ENCODE measurements at regions not wholly inside any gene's neighbourhood (a gene's known extent, or its start where the extent isn't known, plus 50 kb on each side); places are given as distances from the start of the nearest gene placed in this dataset.

DNA sequence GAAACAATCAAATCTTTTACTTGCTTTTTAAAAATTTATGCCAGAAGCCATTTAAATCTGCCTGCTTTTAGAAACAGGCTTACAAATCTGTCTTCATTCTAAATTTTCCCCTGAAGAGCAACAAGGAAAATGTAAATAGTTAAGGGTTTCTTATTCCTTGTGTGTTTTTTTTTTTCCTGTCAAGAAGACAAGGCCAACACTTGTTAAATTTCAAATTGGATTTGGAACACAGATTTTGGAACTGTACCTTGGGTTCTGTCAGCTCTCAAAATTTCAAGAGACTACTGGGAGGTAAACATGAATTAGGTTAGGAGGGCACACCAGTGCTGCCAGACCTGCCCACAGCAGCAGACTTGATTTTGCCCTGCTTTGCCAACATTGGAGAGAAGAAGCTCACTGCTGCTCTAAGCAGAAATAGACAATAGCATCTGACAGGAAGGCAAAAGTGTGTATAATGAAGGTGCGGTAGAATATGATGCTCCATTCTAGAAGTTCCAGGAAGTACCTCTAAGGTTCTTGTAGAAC, 121.7 kb downstream of the NHLRC3 start:
- DNase-seq (ENCODE audit: low read depth in 2 of 2): no peak

DNA sequence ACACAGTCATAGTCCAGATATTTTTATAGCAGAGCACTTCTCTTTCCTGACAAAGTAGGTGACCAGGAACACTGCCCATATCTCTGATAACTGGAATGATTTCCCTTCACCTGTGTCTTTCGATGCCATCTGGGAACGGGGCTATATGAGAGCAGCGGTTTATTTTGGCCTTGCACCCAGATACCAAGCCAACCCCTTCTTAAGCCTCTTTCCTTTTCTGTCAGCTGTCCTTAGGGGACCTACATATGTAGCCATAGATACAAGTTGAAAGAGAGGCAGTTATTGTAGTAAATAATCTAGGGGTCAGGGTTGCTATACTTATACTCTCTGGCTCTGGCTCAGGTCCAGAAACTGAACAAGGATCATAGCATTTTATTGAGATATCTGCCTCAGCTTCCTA, 128.8 kb downstream of the NHLRC3 start:
- DNase-seq (ENCODE audit: low read depth in 2 of 2): no peak

DNA sequence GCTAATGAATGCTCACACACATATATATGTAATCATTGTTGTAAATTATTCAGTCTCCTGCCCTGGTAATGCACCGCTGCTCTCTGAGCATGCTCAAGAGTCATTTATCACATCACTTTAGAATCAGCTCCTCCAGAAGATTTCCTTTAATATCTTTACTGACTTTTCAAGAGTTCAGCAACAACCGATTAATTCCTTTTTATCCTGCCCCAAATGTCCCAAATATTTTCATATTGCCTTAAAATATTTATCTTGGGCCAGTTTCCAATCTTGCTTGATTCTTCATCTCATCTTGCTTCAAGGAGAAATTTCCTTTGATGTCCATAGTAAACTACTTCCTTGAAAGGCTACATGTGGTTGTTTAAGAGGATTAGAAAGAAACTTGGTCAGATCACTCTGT, 132.5 kb downstream of the NHLRC3 start:
- no peak for DNase-seq (ENCODE audit: low read depth in 2 of 2)

DNA sequence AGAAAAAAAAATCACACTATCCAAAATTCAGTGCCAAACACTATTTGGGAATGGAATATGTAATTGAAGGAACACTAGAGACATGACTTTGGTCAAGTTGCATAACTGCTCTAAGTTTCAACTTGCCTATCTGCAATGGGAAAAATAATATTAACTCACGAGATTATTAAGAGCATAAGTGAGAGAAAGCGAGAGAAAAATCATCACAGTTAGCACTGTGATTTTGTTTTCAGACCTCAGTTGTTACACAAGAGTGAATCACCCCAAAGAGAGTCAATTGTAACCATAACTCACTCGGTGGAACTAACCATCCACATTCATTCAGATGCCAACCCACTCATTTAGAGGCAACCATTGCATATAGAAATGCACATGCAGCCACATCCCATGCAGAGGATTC, 147.1 kb downstream of the NHLRC3 start:
- DNase-seq (ENCODE audit: low read depth in 2 of 2): no peak

DNA sequence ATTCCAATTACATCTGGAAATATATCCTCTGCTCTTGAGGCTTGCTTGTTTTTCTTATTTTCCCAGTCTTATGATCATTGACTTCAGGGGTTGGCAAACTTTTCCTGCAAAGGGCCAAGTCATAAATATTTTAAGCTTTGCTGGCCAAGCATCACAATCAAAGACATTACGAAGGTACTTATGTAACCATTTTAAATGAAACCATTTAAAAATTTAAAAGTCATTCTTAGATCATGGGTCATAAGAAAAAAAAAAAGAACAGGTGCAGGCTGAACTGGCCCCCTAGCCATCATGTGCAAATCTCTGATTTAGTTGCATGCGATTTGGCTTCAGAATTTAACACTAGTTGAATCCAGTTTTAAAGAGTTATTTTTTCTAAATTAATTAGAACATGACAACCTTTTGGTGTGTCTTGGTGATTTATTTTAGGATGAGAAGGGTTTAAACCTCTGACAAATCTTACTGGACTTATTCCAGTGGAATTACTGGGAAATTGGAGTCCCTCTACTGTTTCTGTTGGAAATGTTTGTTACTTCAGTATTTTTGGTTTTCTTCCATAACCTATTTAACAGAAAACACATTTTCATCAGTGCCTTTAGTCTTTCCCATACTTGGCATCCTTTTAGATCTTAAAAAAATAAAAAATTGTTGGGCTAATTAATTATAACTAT, 148.1 kb downstream of the NHLRC3 start:
- no peak for DNase-seq (ENCODE audit: low read depth in 2 of 2)

DNA sequence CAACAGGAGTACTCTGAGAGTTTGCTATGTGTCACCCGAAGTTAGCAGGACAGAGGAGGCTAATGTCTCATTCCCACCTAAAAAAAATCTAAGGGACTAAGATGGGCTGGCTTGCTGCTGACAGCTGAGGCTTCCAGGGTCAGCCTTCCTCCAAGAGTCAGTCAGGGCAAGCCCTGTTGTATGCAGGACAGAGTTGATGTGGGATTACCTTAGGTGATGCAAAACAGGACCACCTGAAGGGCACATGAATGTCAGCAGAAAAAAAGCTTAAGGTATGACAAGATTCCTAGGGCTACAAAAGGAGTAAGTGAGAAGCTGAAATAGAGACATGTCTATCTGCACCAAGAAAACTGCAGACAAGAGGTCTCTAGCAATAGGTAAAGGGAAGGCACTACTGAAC, 151.5 kb downstream of the NHLRC3 start:
- DNase-seq (ENCODE audit: low read depth in 2 of 2): no peak

DNA sequence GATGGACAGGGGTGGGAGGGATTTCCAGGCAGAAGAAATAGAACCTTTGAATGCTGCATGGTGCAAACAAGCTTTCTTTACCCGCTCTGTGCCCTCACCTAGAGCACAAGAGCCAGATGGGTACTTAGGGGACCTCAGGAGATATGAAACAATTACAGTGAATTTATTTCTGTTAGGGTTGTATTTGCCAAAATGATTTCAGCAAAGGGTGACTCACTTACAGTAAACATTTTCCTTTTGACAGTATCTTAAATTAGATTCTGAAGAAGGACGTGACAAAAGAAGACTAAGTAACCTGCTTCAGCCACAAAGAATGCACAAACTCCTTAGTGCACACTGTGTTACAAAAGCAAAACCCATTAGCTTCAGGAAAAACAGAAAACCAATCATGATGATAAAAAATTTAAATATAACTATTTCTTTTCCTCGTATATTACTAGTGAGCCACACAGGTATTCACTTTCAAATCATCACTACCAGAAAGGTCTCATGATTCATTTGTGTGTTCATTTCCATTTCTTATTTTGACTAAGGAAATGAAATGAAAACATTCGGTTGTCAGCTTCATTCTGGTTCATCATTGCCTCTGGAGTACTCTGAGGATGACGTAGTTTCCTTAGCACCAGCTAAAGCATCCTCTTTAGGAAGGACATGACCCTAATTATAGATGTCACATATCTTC, 158.8 kb downstream of the NHLRC3 start:
- no peak for DNase-seq (ENCODE audit: low read depth in 2 of 2)

DNA sequence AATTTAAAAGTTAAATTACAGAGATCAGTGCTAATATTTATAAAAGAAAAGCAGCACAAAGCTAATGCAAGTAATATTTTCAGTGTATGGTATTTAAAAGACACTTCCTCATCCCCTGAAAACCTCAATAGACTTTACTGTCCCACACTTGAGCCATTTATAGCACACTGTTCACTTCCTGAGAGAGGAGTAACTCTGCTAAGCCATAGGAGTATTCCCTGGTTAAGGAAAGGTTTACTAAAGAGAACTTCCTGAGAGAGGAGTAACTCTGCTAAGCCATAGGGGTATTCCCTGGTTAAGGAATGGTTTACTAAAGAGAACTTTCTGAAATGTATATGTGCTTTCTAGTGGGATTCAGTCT, 159.4 kb downstream of the NHLRC3 start:
- no peak for DNase-seq (ENCODE audit: low read depth in 2 of 2)

DNA sequence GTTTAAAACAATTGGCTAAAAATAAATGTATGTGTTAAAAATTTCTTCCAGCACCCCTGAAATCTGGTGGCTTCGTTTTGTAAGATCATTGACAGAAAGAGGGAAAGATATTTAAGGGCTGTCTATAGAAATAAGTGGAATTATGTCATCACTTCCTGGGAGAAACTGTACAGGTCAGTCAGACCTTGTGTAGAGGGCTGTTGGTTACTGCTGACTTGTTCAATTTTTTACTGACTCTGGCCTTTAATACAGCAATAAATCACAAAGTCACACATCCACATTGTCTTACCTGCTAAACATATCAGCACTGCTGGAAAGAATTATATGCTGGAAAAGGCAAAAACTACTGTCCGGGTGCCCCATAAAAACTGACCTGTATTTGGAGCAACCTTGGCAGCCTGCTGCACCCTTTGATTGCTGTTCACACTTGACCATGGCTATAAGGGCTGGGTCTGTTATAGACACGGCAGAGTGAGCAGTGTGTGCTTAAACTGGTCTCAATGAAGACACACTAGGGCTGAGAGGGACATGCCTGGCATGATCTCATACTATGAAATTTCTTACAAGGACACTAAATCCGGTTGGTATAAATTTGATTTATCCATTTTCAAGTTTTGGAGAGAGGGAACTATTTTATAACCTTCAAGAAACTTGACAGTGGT, 162.1 kb downstream of the NHLRC3 start:
- DNase-seq (ENCODE audit: low read depth in 2 of 2): no peak

DNA sequence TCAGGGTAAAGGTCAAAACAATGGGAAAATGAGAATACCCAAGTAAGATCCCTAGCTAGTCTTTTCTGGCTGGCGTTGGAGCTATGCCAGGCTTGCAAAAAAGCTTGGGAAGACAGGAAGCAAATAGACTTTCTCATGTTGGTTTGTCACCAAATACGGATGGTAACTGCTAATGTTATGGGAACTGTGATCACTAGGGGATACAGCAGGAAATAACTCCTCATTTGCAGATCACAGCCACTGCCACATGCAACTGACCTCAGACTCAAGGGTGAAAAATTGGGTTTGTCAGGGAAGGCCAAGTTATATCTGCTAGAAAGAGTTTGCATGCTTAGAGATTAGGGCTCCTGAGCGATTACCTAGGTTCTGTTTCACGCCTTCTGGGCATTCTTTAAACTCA, 162.9 kb downstream of the NHLRC3 start:
- no peak for DNase-seq (ENCODE audit: low read depth in 2 of 2)

DNA sequence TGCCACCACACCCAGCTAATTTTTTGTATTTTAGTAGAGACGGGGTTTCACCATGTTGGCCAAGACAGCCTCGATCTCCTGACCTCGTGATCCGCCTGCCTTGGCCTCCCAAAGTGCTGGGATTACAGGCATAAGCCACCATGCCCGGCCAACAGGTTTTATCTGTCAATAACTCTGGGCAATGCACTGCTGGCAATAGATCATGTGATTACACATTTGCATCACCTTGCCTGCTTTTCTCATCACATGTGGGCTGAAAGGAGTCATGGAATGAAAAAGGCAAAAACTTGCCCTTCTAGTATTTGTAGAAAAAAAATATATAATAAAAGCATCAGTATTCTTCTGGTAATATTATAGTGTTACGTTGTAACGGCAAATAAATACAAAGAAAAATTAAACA, 164.5 kb downstream of the NHLRC3 start:
- no peak for DNase-seq (ENCODE audit: low read depth in 2 of 2)

DNA sequence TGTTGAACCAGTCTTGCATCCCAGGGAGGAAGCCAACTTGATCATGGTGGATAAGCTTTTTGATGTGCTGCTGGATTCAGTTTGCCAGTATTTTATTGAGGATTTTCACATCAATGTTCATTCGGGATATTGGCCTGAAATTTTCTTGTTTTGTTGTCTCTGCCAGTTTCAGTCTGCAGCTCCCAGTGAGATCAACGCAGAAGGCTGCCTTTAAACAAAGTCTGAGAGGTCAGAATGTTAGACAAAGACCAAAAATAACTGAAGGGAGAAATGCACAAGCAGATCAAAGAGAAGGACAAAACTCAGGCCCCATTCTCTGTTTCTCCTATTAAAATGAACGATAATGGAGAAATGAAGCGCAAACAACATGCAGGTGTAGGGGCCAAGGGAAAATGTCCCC, 170.4 kb downstream of the NHLRC3 start:
- no peak for DNase-seq (ENCODE audit: low read depth in 2 of 2)

DNA sequence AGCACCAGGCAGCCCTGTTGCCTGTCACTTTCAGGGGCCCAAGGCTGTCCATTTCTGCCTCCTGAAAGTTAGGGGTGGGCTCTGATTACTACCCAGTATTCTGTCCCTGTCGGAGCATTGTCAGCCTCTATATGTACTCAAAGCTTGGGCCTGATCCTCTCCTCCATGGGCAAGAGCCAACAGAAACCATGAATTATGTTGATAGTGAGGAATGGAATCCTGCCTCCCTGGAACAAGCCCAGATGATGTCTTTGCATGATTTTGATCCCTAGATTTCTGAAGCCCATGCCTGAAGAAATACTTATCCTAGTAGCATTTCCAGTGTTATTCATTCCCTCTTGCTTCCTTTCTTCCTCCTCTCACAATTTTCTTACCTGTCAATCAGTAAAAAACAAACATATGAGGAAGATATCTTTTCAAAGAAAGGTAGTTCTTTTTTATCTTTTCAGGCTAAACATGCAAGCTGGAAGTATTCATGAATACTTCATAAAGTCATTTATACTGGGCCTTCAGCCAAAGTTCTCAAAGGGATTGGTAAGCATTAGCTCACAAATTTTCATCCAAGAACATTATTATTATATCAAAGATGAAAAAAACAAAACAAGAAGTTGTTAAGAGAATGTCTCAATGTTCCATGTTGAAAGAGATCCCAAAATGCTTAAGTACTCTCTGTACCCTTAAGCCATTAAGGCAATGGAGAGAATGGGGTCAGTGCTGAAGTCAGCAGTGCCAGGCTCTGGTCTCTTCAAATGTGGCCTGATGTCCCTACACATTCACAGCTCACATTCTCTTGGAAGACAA, 171.7 kb downstream of the NHLRC3 start:
- DNase-seq (ENCODE audit: low read depth in 2 of 2): no peak

DNA sequence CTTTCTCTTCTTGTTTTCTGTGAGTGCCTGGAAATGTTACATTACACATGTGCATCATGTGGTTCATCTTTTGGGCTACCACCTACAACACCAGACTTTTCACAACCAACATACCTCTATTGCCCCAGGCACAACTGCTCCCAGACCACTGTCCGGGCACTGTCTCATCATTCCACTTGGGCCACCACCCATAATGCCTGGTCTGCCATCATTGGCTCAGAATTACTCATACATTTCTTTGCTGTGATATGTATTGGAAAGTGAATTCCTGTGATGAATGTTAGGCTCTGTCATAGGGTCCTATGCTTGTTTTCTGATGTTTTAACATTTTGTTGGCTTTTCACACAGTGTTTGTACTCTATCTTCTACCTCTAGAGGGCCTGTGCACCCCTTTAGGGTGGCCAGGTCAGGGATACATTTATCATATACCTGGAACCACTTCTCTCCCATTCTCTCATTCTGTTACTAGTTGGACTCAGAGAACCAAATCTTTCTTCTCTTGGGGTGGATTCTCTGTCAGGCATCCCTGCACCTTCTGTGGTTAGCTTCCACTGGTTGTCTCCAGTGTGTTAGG, 172.8 kb downstream of the NHLRC3 start:
- DNase-seq (ENCODE audit: low read depth in 2 of 2): no peak

DNA sequence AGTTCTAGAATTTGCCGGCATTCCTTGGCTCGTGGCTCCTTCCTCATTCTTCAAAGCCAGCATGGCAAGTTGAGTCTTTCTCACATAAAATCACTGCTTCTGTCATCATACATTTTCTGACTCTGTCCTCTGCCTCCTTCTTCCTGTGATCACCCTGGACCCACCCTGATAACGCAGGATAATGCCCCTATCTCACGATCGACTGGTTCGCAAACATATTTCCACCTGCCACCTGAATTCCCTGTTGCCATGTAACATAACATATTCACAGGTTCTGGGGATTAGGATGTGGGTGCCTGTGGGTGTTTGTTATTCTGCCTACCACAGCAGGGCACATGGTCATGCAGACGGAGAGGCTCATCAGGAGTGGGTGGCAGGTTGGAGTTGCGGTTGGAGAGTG, 177.7 kb downstream of the NHLRC3 start:
- DNase-seq (ENCODE audit: low read depth in 2 of 2): no peak

DNA sequence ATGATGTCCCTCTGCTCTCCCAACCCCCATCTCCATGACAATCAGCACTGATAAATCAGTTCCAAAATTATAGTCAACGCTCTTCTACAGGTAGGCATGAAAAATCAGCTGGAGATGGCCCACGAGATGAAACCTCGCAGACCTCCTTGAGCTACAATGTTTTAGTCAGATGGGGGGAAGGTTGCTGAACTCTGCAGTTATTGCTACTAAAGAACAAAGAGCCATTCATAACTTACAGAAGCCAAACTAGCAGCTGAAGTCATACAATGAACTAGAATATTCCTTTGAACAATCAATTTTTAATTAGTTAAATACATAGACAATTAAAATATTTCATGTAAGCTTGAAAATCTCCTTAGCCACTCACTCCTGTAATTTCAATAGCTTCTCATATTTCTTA, 179.2 kb downstream of the NHLRC3 start:
- no peak for DNase-seq (ENCODE audit: low read depth in 2 of 2)

DNA sequence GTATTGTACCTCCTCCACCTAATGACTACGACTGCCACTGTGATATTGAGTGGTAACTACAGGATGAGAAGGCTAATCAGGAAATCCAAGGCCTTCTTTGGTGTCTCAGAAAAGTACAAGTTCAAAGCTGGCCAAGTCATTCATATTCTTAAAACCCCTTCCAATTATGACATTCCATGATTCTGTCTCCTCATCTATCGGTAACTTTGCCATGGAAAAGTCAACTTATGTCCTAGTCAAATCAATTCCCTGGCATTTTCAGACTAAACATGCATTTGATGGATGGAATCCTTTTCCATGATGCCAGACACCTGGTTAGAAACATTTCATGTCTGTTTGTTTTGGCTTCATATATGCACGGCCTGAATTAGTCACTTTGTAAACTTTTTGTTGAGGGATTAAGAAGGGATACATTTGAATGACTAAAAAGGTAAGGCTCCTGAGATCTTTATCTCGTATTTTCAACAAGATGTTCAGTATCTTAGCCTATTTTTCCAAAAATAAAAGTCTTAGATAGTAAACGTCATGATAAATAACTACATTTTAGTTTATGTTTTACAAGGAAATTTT, 186.5 kb downstream of the NHLRC3 start:
- no peak for DNase-seq (ENCODE audit: low read depth in 2 of 2)

DNA sequence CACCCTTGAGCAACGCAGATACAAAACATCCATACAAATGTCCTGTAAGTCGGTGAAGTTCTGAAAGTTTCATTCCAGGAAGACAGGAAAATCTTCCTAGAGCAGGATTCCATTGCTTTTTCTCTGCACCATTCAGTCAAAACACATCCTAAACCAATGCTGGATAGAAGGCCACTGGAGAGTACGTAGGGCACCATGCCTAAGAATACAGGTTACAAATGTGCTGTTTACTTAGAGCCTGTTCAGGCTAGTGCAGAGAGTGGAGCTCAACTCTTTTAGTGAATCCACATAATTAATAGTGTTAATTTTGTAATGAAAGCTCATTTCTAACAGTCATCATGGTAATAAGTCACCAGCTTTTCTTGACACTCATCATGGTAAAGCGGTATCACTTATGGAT, 187.6 kb downstream of the NHLRC3 start:
- DNase-seq (ENCODE audit: low read depth in 2 of 2): no peak

DNA sequence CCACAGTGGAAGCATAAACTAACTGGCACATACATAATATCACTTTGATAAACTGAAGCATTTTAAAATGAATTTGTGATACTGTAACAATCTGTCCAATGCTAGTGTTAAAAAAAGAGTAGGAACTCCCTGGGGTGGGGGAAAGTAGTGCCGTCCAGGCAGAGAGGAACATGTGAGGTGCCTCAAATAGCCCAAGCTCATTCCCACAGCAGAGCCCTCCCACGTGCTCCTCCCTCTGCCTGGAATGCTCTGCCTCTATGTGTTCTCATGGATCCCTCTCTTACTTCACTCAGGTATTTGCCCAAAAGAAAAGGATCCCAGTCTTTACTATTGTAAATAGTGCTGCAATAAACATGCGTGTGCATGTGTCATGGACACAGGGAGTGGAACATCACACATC, 188.1 kb downstream of the NHLRC3 start:
- DNase-seq (ENCODE audit: low read depth in 2 of 2): no peak

DNA sequence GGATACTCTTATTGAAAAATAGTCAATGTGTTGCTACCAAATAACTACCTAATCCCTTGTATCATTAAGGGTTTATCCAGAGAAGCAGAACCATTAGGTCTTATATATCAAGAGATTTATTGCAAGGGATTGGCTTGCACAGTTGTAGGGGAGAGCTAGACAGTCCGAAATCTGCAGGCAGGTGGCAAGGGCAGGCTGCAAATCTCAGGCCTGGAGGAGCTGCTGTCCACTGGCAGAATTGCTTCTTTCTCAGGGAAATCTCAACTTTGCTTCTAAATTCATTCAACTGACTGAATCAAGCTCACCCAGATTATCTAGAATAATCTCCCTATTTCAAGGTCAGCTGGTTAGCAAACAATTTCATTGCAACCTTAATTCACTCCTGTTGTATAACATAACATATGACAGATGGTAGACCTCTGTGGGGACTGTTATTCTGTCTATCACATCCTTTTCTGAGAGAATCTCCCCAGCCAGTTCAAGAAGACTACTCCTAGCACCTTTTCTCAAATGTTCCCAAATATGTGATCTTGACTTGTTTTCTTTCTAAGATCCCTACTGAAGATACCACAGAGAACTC, 194.2 kb downstream of the NHLRC3 start:
- no peak for DNase-seq (ENCODE audit: low read depth in 2 of 2)

DNA sequence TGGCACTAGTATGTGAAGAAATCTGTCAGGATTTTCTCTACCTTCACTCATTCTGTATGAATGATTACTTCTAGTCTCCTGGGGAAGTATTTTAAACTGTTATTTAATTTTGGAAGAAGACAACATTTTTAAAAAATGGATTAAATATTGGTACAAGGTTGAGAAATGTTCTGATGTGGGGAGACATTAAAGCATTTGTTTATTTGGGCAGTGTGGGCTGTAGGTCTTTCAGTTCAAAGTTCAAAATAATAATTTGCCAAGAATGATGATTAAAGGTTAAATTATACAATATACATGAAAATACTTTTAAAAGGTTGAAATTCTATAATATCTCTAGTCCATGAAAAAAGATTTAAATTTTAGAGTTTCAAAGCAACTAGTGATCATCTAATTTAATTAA, 194.7 kb downstream of the NHLRC3 start:
- no peak for DNase-seq (ENCODE audit: low read depth in 2 of 2)

Data from stimulated activated CD4-positive, alpha-beta T cell treated with anti-CD3 and anti-CD28 coated beads, Interleukin-15, amount 100 ng/mL, for 48 hours (primary cell).